SK-N-SH treated with all-trans-retinoic acid at 6 μM for 48 hours (cell line): ENCODE measurements at regions not wholly inside any gene's neighbourhood (a gene's known extent, or its start where the extent isn't known, plus 50 kb on each side); places are given as distances from the start of the nearest gene placed in this dataset.

Experiments
- ATAC-seq: fragments of 200-7000 bp; cut with Tn5 transposase; 3 replicates; pipeline ENCODE4 v1.9.1; 2020; ENCODE audit warnings: mild to moderate bottlenecking, moderate library complexity
- BACH2 ChIP-seq: fragments of 250-450 bp; sonication (Bioruptor Pico); IDR thresholded peaks from 2 replicates; pipeline ENCODE4 v1.9.0; 2021; ENCODE audit warnings: mild to moderate bottlenecking, borderline replicate concordance
- CREB5 ChIP-seq: fragments of 250-450 bp; sonication (Bioruptor Pico); IDR thresholded peaks from 2 replicates; pipeline ENCODE4 v1.5.1; 2020; ENCODE audit warnings: low read depth, mild to moderate bottlenecking, moderate library complexity
- CSDC2 ChIP-seq: fragments of 250-450 bp; sonication (Bioruptor Pico); IDR thresholded peaks from 2 replicates; pipeline ENCODE4 v1.5.0; 2020; ENCODE audit warnings: mild to moderate bottlenecking, moderate library complexity
- CSRNP3 ChIP-seq: fragments of 250-450 bp; sonication (Bioruptor Pico); IDR thresholded peaks from 2 replicates; pipeline ENCODE4 v1.5.1; 2021; ENCODE audit warnings: mild to moderate bottlenecking, moderate library complexity
- ESRRG ChIP-seq: fragments of 250-450 bp; sonication (Bioruptor Pico); IDR thresholded peaks from 2 replicates; pipeline ENCODE4 v1.6.1; 2021; ENCODE audit warnings: mild to moderate bottlenecking
- GLIS3 ChIP-seq: fragments of 250-450 bp; sonication (Bioruptor Pico); IDR thresholded peaks from 2 replicates; pipeline ENCODE4 v1.5.0; 2020; ENCODE audit warnings: mild to moderate bottlenecking, moderate library complexity
- ISL1 ChIP-seq: fragments of 250-450 bp; sonication (Bioruptor Pico); IDR thresholded peaks from 2 replicates; pipeline ENCODE4 v2.1.2; 2022; ENCODE audit warnings: mild to moderate bottlenecking, moderate library complexity
- OSR1 ChIP-seq: fragments of 250-450 bp; sonication (Bioruptor Pico); IDR thresholded peaks from 2 replicates; pipeline ENCODE4 v1.8.0; 2022; ENCODE audit warnings: moderate library complexity, mild to moderate bottlenecking, inconsistent platforms
- PPARA ChIP-seq: fragments of 250-450 bp; sonication (Bioruptor Pico); IDR thresholded peaks from 2 replicates; pipeline ENCODE4 v1.5.0; 2020; ENCODE audit warnings: mild to moderate bottlenecking, borderline replicate concordance
- RARB ChIP-seq: fragments of 250-450 bp; sonication (Bioruptor Pico); IDR thresholded peaks from 2 replicates; pipeline ENCODE4 v1.8.0; 2021; ENCODE audit warnings: mild to moderate bottlenecking, moderate library complexity
- SNAI2 ChIP-seq: fragments of 250-450 bp; sonication (Bioruptor Pico); IDR thresholded peaks from 2 replicates; pipeline ENCODE4 v1.5.0; 2020; ENCODE audit warnings: mild to moderate bottlenecking, moderate library complexity
- TCF4 ChIP-seq: fragments of 250-450 bp; sonication (Bioruptor Pico); IDR thresholded peaks from 2 replicates; pipeline ENCODE4 v1.8.0; 2021; ENCODE audit warnings: mild to moderate bottlenecking, moderate library complexity, borderline replicate concordance
- TOX ChIP-seq: fragments of 250-450 bp; sonication (Bioruptor Pico); IDR thresholded peaks from 2 replicates; pipeline ENCODE4 v1.8.0; 2021; ENCODE audit warnings: mild to moderate bottlenecking, moderate library complexity, borderline replicate concordance
- ZC3H10 ChIP-seq: fragments of 250-450 bp; sonication (Bioruptor Pico); IDR thresholded peaks from 2 replicates; pipeline ENCODE4 v1.5.1; 2021; ENCODE audit warnings: mild to moderate bottlenecking, moderate library complexity
- ZFP3 ChIP-seq: fragments of 250-450 bp; sonication (Bioruptor Pico); IDR thresholded peaks from 2 replicates; pipeline ENCODE4 v1.5.0; 2020; ENCODE audit warnings: mild to moderate bottlenecking, moderate library complexity
- ZNF565 ChIP-seq: fragments of 450-650 bp; formaldehyde crosslinking; conservative IDR thresholded peaks from 2 replicates; pipeline ENCODE4 v1.5.0; 2020; ENCODE audit warnings: low read depth, mild to moderate bottlenecking, moderate library complexity
- ZNF70 ChIP-seq: fragments of 450-650 bp; formaldehyde crosslinking; IDR thresholded peaks from 2 replicates; pipeline ENCODE4 v1.5.0; 2020; ENCODE audit warnings: mild to moderate bottlenecking, moderate library complexity
- ZNF8 ChIP-seq: fragments of 450-650 bp; formaldehyde crosslinking; IDR thresholded peaks from 2 replicates; pipeline ENCODE4 v1.5.0; 2020; ENCODE audit warnings: mild to moderate bottlenecking, moderate library complexity
- TF ChIP-seq, protein P1 (sequence below): fragments of 250-450 bp; sonication (Bioruptor Pico); IDR thresholded peaks from 2 replicates; pipeline ENCODE4 v1.8.0; 2021; ENCODE audit warnings: low read depth, mild to moderate bottlenecking, moderate library complexity, borderline replicate concordance
- TF ChIP-seq, protein P2 (sequence below): fragments of 250-450 bp; sonication (Bioruptor Pico); IDR thresholded peaks from 2 replicates; pipeline ENCODE4 v1.8.0; 2020; ENCODE audit warnings: mild to moderate bottlenecking, moderate library complexity, borderline replicate concordance
- TF ChIP-seq, protein P3 (sequence below): fragments of 250-450 bp; sonication (Bioruptor Pico); IDR thresholded peaks from 2 replicates; pipeline ENCODE4 v1.5.0; 2020; ENCODE audit warnings: mild to moderate bottlenecking, moderate library complexity

- ATAC-seq = no peak
- TF ChIP-seq ZC3H10 (CRISPR knock-in tag) (no peak), TOX (CRISPR knock-in tag) (no peak), CSDC2 (no peak), GLIS3 (CRISPR knock-in tag) (no peak)
- TF ChIP-seq, protein P1, sequence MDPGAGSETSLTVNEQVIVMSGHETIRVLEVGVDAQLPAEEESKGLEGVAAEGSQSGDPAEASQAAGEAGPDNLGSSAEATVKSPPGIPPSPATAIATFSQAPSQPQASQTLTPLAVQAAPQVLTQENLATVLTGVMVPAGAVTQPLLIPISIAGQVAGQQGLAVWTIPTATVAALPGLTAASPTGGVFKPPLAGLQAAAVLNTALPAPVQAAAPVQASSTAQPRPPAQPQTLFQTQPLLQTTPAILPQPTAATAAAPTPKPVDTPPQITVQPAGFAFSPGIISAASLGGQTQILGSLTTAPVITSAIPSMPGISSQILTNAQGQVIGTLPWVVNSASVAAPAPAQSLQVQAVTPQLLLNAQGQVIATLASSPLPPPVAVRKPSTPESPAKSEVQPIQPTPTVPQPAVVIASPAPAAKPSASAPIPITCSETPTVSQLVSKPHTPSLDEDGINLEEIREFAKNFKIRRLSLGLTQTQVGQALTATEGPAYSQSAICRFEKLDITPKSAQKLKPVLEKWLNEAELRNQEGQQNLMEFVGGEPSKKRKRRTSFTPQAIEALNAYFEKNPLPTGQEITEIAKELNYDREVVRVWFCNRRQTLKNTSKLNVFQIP (CRISPR knock-in tag) = no peak
- TF ChIP-seq, all 23 proteins: peak for 0
Observed at GRCh38 chr6:159642995-159643394, 50.0 kb downstream of the SOD2 start.

DNA sequence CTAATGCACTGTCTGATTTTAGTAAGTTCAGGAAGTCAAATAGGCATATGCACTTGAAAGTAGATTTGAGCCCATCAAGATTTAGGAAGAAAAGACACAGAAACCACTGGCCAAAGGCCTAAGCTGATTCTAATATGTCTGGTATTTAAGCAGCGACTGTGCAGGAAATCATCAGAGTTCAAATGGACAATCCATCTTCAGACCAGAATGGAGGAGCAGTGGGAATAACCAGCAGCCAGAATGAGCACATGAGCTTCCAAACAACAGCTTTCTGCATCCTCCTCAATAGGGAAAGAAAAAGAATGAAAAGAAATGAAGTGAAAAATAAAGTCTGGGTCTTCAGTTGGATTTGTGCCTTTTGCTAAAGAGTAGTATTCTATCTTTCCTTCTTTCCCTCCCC is 50.6 kb downstream of the SOD2 start:
- no peak for TF ChIP-seq TCF4 (CRISPR knock-in tag)
- TF ChIP-seq ZNF8 (CRISPR knock-in tag) = no peak
- TF ChIP-seq OSR1 (CRISPR knock-in tag) = no peak
- no peak for TF ChIP-seq CSDC2
- no peak for TF ChIP-seq ISL1 (CRISPR knock-in tag)
- no peak for TF ChIP-seq RARB (CRISPR knock-in tag)
- no peak for TF ChIP-seq BACH2
- TF ChIP-seq ESRRG (CRISPR knock-in tag) = no peak
- no peak for TF ChIP-seq ZNF565 (CRISPR knock-in tag)
- TF ChIP-seq ZNF70 (CRISPR knock-in tag) = no peak
- TF ChIP-seq GLIS3 (CRISPR knock-in tag) = no peak
- TF ChIP-seq, protein P2, sequence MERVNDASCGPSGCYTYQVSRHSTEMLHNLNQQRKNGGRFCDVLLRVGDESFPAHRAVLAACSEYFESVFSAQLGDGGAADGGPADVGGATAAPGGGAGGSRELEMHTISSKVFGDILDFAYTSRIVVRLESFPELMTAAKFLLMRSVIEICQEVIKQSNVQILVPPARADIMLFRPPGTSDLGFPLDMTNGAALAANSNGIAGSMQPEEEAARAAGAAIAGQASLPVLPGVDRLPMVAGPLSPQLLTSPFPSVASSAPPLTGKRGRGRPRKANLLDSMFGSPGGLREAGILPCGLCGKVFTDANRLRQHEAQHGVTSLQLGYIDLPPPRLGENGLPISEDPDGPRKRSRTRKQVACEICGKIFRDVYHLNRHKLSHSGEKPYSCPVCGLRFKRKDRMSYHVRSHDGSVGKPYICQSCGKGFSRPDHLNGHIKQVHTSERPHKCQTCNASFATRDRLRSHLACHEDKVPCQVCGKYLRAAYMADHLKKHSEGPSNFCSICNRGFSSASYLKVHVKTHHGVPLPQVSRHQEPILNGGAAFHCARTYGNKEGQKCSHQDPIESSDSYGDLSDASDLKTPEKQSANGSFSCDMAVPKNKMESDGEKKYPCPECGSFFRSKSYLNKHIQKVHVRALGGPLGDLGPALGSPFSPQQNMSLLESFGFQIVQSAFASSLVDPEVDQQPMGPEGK (CRISPR knock-in tag) = no peak
- no peak for ATAC-seq

GRCh38 chr6:159640722-159641482 is 52.1 kb downstream of the SOD2 start:
- TF ChIP-seq TOX (CRISPR knock-in tag) (no peak), ESRRG (CRISPR knock-in tag) (no peak), PPARA (CRISPR knock-in tag) (no peak), GLIS3 (CRISPR knock-in tag) (no peak), BACH2 (no peak), CSRNP3 (CRISPR knock-in tag) (no peak), CREB5 (CRISPR knock-in tag) (no peak), RARB (CRISPR knock-in tag) (no peak), TCF4 (CRISPR knock-in tag) (no peak), ZFP3 (no peak), SNAI2 (CRISPR knock-in tag) (no peak)
- TF ChIP-seq, protein P1 (CRISPR knock-in tag) = no peak
- TF ChIP-seq, protein P3, sequence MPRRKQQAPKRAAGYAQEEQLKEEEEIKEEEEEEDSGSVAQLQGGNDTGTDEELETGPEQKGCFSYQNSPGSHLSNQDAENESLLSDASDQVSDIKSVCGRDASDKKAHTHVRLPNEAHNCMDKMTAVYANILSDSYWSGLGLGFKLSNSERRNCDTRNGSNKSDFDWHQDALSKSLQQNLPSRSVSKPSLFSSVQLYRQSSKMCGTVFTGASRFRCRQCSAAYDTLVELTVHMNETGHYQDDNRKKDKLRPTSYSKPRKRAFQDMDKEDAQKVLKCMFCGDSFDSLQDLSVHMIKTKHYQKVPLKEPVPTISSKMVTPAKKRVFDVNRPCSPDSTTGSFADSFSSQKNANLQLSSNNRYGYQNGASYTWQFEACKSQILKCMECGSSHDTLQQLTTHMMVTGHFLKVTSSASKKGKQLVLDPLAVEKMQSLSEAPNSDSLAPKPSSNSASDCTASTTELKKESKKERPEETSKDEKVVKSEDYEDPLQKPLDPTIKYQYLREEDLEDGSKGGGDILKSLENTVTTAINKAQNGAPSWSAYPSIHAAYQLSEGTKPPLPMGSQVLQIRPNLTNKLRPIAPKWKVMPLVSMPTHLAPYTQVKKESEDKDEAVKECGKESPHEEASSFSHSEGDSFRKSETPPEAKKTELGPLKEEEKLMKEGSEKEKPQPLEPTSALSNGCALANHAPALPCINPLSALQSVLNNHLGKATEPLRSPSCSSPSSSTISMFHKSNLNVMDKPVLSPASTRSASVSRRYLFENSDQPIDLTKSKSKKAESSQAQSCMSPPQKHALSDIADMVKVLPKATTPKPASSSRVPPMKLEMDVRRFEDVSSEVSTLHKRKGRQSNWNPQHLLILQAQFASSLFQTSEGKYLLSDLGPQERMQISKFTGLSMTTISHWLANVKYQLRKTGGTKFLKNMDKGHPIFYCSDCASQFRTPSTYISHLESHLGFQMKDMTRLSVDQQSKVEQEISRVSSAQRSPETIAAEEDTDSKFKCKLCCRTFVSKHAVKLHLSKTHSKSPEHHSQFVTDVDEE (CRISPR knock-in tag) = no peak
- TF ChIP-seq, protein P2 (CRISPR knock-in tag) = no peak
- no peak for ATAC-seq
